HL-60 (cell line): ENCODE measurements at regions not wholly inside any gene's neighbourhood (a gene's known extent, or its start where the extent isn't known, plus 50 kb on each side); places are given as distances from the start of the nearest gene placed in this dataset.
"Not testable (repeated sequence)": the region's sequence is repeated elsewhere in the genome, so short reads cannot be mapped to it uniquely, and the experiment has no call there.

ENCODE experiments used
- DNase-seq, 2 experiments: peaks; one replicate each; pipeline ENCODE4 v3.0.0-alpha.2; 2010 to 2020; ENCODE audit warnings: low read depth in 1 of 2, low spot score in 1 of 2
- H3K27ac ChIP-seq: fragments of 250-450 bp; sonication (Bioruptor Pico); replicated peaks from 2 replicates; pipeline ENCODE4 v1.5.1; 2020; ENCODE audit warnings: mild to moderate bottlenecking, moderate library complexity
- H3K27me3 ChIP-seq: fragments of 250-450 bp; sonication (Bioruptor Pico); 2 replicates; pipeline ENCODE4 v1.5.1; 2021; ENCODE audit warnings: mild to moderate bottlenecking, moderate library complexity; ENCODE audit not compliant: insufficient read depth, poor library complexity, severe bottlenecking
- H3K4me3 ChIP-seq: replicated peaks from 2 replicates; pipeline ENCODE4 v1.5.1; 2011; ENCODE audit warnings: mild to moderate bottlenecking, control low read depth, low read length; ENCODE audit not compliant: insufficient read depth
- GABPA ChIP-seq: IDR thresholded peaks from 2 replicates; pipeline ENCODE4 v1.6.1; 2012; ENCODE audit warnings: low read depth
- POLR2AphosphoS5 ChIP-seq: IDR thresholded peaks from 2 replicates; pipeline ENCODE4 v1.6.1; 2012; ENCODE audit warnings: low read depth
- SPI1 ChIP-seq: IDR thresholded peaks from 2 replicates; pipeline ENCODE4 v1.6.1; 2012; ENCODE audit warnings: low read depth, mild to moderate bottlenecking, borderline replicate concordance
- TF ChIP-seq, protein P1 (sequence below): IDR thresholded peaks from 2 replicates; pipeline ENCODE4 v1.6.1; 2012; ENCODE audit warnings: low read depth; ENCODE audit not compliant: insufficient replicate concordance
- TF ChIP-seq, protein P2 (sequence below): IDR thresholded peaks from one replicate; pipeline ENCODE4 v1.5.1; 2011; ENCODE audit warnings: low read length, control low read depth, inconsistent platforms; ENCODE audit not compliant: insufficient read depth

GRCh38 chr9:103226647-103227013 lies 231.5 kb downstream of the CYLC2 start:
- H3K27ac ChIP-seq, result no peak overlapping the region
- TF ChIP-seq, protein P1, sequence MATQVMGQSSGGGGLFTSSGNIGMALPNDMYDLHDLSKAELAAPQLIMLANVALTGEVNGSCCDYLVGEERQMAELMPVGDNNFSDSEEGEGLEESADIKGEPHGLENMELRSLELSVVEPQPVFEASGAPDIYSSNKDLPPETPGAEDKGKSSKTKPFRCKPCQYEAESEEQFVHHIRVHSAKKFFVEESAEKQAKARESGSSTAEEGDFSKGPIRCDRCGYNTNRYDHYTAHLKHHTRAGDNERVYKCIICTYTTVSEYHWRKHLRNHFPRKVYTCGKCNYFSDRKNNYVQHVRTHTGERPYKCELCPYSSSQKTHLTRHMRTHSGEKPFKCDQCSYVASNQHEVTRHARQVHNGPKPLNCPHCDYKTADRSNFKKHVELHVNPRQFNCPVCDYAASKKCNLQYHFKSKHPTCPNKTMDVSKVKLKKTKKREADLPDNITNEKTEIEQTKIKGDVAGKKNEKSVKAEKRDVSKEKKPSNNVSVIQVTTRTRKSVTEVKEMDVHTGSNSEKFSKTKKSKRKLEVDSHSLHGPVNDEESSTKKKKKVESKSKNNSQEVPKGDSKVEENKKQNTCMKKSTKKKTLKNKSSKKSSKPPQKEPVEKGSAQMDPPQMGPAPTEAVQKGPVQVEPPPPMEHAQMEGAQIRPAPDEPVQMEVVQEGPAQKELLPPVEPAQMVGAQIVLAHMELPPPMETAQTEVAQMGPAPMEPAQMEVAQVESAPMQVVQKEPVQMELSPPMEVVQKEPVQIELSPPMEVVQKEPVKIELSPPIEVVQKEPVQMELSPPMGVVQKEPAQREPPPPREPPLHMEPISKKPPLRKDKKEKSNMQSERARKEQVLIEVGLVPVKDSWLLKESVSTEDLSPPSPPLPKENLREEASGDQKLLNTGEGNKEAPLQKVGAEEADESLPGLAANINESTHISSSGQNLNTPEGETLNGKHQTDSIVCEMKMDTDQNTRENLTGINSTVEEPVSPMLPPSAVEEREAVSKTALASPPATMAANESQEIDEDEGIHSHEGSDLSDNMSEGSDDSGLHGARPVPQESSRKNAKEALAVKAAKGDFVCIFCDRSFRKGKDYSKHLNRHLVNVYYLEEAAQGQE, result no peak
- TF ChIP-seq SPI1 (no peak), POLR2AphosphoS5 (no peak)
- no peaks in the 10 kb centered on the region for H3K27me3 ChIP-seq
- DNase-seq, result no peak
- no peak overlapping the region for H3K4me3 ChIP-seq

DNA sequence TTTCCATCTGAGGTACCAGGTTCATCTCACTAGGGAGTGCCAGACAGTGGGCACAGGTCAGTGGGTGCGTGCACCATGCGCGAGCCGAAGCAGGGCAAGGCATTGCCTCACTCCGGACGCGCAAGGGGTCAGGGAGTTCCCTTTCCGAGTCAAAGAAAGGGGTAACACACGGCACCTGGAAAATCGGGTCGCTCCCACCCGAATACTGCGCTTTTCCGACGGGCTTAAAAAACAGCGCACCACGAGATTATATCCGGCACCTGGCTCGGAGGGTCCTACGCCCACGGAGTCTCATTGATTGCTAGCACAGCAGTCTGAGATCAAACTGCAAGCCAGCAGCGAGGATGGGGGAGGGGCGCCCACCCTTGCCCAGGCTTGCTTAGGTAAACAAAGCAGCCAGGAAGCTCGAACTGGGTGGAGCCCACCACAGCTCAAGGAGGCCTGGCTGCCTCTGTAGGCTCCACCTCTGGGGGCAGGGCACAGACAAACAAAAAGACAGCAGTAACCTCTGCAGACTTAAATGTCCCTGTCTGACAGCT lies 242.5 kb downstream of the CYLC2 start:
- not testable (repeated sequence) for H3K4me3 ChIP-seq, H3K27ac ChIP-seq, H3K27me3 ChIP-seq, DNase-seq

GRCh38 chr9:103242025-103242424 lies 246.9 kb downstream of the CYLC2 start:
- no peaks in the 10 kb centered on the region for H3K27me3 ChIP-seq
- no peak overlapping the region for H3K27ac ChIP-seq
- no peak for TF ChIP-seq GABPA
- no peak for TF ChIP-seq SPI1
- TF ChIP-seq, protein P1, result no peak
- no peak for TF ChIP-seq POLR2AphosphoS5
- TF ChIP-seq, protein P2, sequence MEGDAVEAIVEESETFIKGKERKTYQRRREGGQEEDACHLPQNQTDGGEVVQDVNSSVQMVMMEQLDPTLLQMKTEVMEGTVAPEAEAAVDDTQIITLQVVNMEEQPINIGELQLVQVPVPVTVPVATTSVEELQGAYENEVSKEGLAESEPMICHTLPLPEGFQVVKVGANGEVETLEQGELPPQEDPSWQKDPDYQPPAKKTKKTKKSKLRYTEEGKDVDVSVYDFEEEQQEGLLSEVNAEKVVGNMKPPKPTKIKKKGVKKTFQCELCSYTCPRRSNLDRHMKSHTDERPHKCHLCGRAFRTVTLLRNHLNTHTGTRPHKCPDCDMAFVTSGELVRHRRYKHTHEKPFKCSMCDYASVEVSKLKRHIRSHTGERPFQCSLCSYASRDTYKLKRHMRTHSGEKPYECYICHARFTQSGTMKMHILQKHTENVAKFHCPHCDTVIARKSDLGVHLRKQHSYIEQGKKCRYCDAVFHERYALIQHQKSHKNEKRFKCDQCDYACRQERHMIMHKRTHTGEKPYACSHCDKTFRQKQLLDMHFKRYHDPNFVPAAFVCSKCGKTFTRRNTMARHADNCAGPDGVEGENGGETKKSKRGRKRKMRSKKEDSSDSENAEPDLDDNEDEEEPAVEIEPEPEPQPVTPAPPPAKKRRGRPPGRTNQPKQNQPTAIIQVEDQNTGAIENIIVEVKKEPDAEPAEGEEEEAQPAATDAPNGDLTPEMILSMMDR, result no peak
- H3K4me3 ChIP-seq, result no peak overlapping the region
- no peak for DNase-seq

- no peak overlapping the region for H3K4me3 ChIP-seq
- H3K27ac ChIP-seq, result no peak overlapping the region
- DNase-seq, result no peak
- TF ChIP-seq, protein P2, result no peak
- TF ChIP-seq, protein P1, result no peak
- TF ChIP-seq SPI1 (no peak), GABPA (no peak), POLR2AphosphoS5 (no peak)
- H3K27me3 ChIP-seq, result no peaks in the 10 kb centered on the region
Measured at GRCh38 chr9:103242486-103242885, 247.4 kb downstream of the CYLC2 start.
